ENCODE measurements at regions not wholly inside any gene's neighbourhood (a gene's known extent, or its start where the extent isn't known, plus 50 kb on each side); places are given as distances from the start of the nearest gene placed in this dataset.

DNA sequence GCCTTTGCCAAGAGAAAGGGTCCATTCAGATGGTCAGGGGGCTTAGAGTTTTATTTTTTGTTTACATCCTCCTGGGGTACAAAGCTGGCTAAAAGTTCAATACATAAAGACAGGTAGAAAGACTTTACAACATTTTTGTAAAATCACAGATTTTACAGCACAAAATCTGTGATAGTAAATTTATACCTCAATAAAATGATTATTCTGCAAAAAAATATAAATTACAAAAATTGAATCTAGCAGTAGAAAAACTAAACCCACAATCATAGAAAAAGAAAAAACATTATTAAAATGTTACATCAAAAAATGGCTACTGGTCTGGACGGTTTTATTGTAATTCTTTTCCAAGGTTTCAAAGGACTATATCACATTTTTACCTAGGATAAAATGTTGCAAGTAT, 674.2 kb upstream of the CHAC2 start:
- TF ChIP-seq, protein P1, sequence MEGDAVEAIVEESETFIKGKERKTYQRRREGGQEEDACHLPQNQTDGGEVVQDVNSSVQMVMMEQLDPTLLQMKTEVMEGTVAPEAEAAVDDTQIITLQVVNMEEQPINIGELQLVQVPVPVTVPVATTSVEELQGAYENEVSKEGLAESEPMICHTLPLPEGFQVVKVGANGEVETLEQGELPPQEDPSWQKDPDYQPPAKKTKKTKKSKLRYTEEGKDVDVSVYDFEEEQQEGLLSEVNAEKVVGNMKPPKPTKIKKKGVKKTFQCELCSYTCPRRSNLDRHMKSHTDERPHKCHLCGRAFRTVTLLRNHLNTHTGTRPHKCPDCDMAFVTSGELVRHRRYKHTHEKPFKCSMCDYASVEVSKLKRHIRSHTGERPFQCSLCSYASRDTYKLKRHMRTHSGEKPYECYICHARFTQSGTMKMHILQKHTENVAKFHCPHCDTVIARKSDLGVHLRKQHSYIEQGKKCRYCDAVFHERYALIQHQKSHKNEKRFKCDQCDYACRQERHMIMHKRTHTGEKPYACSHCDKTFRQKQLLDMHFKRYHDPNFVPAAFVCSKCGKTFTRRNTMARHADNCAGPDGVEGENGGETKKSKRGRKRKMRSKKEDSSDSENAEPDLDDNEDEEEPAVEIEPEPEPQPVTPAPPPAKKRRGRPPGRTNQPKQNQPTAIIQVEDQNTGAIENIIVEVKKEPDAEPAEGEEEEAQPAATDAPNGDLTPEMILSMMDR (IDR thresholded peaks at IDR 0.05) = no peak
- TF ChIP-seq POLR2A (IDR thresholded peaks at IDR 0.05) (no peak), EP300 (IDR thresholded peaks at IDR 0.05) (no peak)

All from suprapubic skin (tissue), 3 donors.